ENCODE measurements at regions not wholly inside any gene's neighbourhood (a gene's known extent, or its start where the extent isn't known, plus 50 kb on each side); places are given as distances from the start of the nearest gene placed in this dataset.

DNA sequence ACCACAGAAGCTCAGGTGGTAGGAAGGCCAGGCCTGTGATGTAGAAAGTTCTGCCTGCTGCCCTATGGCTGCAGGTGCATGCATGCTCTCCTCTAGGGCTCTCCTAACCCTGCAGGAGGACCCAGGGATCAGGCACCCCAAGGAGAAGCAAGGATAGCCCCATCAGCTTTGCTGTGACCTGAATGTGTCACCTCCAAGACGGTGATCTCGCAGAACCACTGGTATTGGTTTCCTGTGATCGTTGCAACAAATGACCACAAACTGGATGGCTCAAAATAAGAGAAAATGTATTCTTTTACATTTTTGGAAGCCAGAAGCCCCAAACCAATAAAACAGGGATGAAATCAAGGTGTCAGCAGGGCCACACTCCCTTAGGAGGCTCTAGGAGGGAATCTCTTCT lies 327.3 kb downstream of the BCL11A start:
- no peak overlapping the region for H3K27ac ChIP-seq (ENCODE audit: low read depth, low read length)
- H3K36me3 ChIP-seq (ENCODE audit: insufficient read depth, low read length), result no peaks in the 10 kb centered on the region
- no peak overlapping the region for H3K4me2 ChIP-seq (ENCODE audit: insufficient read depth, low read length)
- H4K20me1 ChIP-seq (ENCODE audit: insufficient read depth, low read length), result no peaks in the 10 kb centered on the region
- DNase-seq (ENCODE audit: insufficient read length, low spot score, missing footprints), result no peak
- H3K4me1 ChIP-seq (ENCODE audit: insufficient read depth, low read length), result no peaks in the 10 kb centered on the region
- H2AFZ ChIP-seq (ENCODE audit: low read length), result no peak overlapping the region
- no peaks in the 10 kb centered on the region for H3K27me3 ChIP-seq (ENCODE audit: insufficient read depth, low read length)
- H3K9me3 ChIP-seq (ENCODE audit: low read depth, low read length), result no peaks in the 10 kb centered on the region
- H3K4me3 ChIP-seq (ENCODE audit: insufficient read depth, low read length), result no peak overlapping the region
- H3K79me2 ChIP-seq (ENCODE audit: insufficient read depth, low read length), result no peaks in the 10 kb centered on the region
- TF ChIP-seq, protein P1, sequence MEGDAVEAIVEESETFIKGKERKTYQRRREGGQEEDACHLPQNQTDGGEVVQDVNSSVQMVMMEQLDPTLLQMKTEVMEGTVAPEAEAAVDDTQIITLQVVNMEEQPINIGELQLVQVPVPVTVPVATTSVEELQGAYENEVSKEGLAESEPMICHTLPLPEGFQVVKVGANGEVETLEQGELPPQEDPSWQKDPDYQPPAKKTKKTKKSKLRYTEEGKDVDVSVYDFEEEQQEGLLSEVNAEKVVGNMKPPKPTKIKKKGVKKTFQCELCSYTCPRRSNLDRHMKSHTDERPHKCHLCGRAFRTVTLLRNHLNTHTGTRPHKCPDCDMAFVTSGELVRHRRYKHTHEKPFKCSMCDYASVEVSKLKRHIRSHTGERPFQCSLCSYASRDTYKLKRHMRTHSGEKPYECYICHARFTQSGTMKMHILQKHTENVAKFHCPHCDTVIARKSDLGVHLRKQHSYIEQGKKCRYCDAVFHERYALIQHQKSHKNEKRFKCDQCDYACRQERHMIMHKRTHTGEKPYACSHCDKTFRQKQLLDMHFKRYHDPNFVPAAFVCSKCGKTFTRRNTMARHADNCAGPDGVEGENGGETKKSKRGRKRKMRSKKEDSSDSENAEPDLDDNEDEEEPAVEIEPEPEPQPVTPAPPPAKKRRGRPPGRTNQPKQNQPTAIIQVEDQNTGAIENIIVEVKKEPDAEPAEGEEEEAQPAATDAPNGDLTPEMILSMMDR (IDR thresholded peaks at IDR 0.05; ENCODE audit: extremely low read depth, low read depth, low read length), result no peak

DNA sequence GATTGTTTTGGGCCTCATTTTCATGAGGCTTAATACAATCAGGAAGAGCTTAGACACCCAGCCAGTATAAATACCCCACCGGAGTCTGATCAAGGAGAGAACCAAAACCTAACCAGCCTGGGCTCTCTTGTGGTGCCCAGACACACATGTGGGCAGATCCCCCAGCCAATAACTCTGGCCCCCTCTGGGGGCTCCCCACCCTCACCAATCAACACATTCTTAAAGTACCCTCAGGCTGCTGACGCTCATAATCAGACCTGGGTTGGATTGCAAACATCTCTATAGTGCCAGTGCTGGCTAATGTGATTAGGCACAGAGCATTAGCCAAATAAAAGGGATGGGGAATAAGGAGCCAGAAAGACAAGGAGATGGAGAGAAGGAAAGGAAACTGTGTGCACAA lies 329.6 kb downstream of the BCL11A start:
- DNase-seq (ENCODE audit: insufficient read length, low spot score, missing footprints), result no peak
- Histone ChIP-seq H3K9me3 (ENCODE audit: low read depth, low read length) (no peaks in the 10 kb centered on the region), H3K4me2 (ENCODE audit: insufficient read depth, low read length) (no peak overlapping the region), H3K4me1 (ENCODE audit: insufficient read depth, low read length) (no peaks in the 10 kb centered on the region), H4K20me1 (ENCODE audit: insufficient read depth, low read length) (no peaks in the 10 kb centered on the region), H2AFZ (ENCODE audit: low read length) (no peak overlapping the region), H3K27me3 (ENCODE audit: insufficient read depth, low read length) (no peaks in the 10 kb centered on the region), H3K79me2 (ENCODE audit: insufficient read depth, low read length) (no peaks in the 10 kb centered on the region), H3K27ac (ENCODE audit: low read depth, low read length) (no peak overlapping the region), H3K36me3 (ENCODE audit: insufficient read depth, low read length) (no peaks in the 10 kb centered on the region), H3K4me3 (ENCODE audit: insufficient read depth, low read length) (no peak overlapping the region)
- TF ChIP-seq, protein P1 (IDR thresholded peaks at IDR 0.05; ENCODE audit: extremely low read depth, low read depth, low read length), result no peak

DNA sequence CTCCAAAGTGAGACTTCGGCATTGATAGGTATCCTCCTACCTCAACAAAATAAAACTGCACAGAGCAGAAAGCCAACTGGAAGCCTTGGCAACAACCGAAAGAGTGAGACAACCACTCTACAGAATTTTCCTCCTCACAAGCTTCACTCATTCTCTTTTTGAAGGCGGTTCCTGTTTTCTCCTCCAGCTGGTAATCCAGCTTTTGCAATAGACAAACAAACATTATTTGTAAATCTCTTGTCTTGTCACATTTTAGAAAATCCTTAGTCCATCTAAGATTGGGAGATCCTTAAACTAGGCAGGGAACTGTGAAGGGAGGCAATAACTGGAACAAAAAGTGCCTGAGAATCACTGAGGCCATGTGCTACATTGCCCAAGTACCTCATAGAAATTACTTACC lies 332.4 kb downstream of the BCL11A start:
- no peak overlapping the region for H3K27ac ChIP-seq (ENCODE audit: low read depth, low read length)
- no peak overlapping the region for H3K4me2 ChIP-seq (ENCODE audit: insufficient read depth, low read length)
- no peaks in the 10 kb centered on the region for H3K9me3 ChIP-seq (ENCODE audit: low read depth, low read length)
- H3K27me3 ChIP-seq (ENCODE audit: insufficient read depth, low read length), result no peaks in the 10 kb centered on the region
- H3K79me2 ChIP-seq (ENCODE audit: insufficient read depth, low read length), result no peaks in the 10 kb centered on the region
- H3K4me3 ChIP-seq (ENCODE audit: insufficient read depth, low read length), result no peak overlapping the region
- H3K4me1 ChIP-seq (ENCODE audit: insufficient read depth, low read length), result no peaks in the 10 kb centered on the region
- TF ChIP-seq, protein P1 (IDR thresholded peaks at IDR 0.05; ENCODE audit: extremely low read depth, low read depth, low read length), result no peak
- DNase-seq (ENCODE audit: insufficient read length, low spot score, missing footprints), result no peak
- no peaks in the 10 kb centered on the region for H4K20me1 ChIP-seq (ENCODE audit: insufficient read depth, low read length)
- no peaks in the 10 kb centered on the region for H3K36me3 ChIP-seq (ENCODE audit: insufficient read depth, low read length)
- no peak overlapping the region for H2AFZ ChIP-seq (ENCODE audit: low read length)

DNA sequence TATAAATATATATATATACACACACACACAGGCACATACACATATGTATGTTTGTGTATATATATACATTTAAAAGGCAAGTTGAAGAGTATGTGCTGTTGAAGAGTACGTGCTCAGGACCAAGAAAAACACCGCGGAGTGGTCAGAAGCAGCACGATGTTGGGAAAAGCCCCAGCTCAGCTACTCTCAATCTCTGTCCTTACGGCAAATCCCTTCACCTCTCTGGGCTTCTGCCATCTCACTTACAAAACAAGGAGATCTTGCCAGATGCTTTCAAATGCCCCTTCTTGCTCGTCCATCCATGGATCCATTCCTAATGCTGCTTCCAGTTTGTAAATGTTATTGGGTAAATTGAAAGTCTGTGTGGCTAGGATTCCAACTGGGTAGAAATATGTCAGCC lies 333.9 kb downstream of the BCL11A start:
- no peaks in the 10 kb centered on the region for H3K9me3 ChIP-seq (ENCODE audit: low read depth, low read length)
- no peaks in the 10 kb centered on the region for H3K36me3 ChIP-seq (ENCODE audit: insufficient read depth, low read length)
- no peaks in the 10 kb centered on the region for H4K20me1 ChIP-seq (ENCODE audit: insufficient read depth, low read length)
- H3K4me2 ChIP-seq (ENCODE audit: insufficient read depth, low read length), result no peak overlapping the region
- H3K4me1 ChIP-seq (ENCODE audit: insufficient read depth, low read length), result no peaks in the 10 kb centered on the region
- H3K79me2 ChIP-seq (ENCODE audit: insufficient read depth, low read length), result no peaks in the 10 kb centered on the region
- H3K27me3 ChIP-seq (ENCODE audit: insufficient read depth, low read length), result no peaks in the 10 kb centered on the region
- H3K27ac ChIP-seq (ENCODE audit: low read depth, low read length), result no peak overlapping the region
- H3K4me3 ChIP-seq (ENCODE audit: insufficient read depth, low read length), result no peak overlapping the region
- TF ChIP-seq, protein P1 (IDR thresholded peaks at IDR 0.05; ENCODE audit: extremely low read depth, low read depth, low read length), result no peak
- no peak for DNase-seq (ENCODE audit: insufficient read length, low spot score, missing footprints)
- H2AFZ ChIP-seq (ENCODE audit: low read length), result no peak overlapping the region

All from osteoblast (primary cell).